NCI-H2107 treated with DMSO at 0.1 percent for 48 hours (cell line): ENCODE measurements at regions not wholly inside any gene's neighbourhood (a gene's known extent, or its start where the extent isn't known, plus 50 kb on each side); places are given as distances from the start of the nearest gene placed in this dataset.

Experiments used
- DNase-seq: peaks from one replicate; lab custom pipeline; 2025; ENCODE audit not compliant: unreplicated experiment; lab: John Stamatoyannopoulos, UW

DNA sequence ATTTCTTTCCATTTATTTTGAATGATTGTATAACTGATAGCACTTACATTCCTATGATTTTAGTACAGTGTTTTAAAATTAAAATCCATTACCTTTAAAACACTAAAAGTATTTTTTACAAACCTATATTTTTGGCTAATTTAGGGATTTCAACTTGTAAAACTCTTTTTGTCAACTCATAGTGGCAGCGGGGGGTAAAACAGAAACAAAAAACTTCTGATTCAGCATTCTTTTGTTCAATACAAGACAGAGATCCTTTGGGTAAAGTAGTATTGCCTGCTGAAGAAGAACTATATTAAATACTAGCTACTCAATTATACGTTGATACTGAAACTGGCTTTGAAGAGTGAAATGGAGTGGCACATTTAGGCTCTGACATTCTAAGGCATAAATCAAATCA, 437.4 kb upstream of the CDH19 start:
- DNase-seq = no peak

DNA sequence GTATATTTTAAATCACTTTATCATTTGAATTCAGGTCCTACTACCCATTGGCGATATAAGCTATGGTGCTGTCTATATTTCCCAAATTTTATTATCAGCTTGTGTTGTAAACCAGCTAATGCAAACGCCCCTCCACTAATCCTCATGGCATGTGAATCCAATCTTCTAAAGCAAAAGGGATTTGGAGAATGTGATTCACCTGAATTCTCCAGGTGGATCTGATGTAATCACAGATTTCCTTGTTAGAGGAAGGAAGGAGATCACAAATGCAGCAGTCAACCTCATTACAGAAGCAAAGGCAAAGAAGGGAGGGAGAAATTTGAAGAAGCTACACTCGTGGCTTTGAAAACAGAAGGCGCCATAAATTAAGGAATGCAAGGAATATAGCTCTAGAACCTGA, 431.1 kb upstream of the CDH19 start:
- no peak for DNase-seq

DNA sequence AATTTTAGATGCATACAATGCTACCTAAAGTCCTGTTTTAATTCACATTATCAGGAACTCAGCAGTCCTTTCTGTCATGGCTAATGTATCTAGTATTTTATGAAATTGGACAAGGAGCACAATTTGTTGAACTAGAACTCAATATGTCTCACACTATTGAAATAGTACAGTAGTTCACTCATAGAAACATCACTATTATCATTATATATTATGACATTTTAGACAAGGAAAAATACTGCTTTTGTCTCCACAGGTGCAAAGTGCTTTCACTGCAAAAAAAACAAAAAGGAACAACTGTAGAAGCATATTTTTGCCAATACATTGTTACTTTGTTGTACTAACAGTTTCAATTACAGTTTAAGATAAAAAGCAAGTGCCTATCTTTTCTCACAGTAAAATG, 419.2 kb upstream of the CDH19 start:
- DNase-seq = no peak

DNA sequence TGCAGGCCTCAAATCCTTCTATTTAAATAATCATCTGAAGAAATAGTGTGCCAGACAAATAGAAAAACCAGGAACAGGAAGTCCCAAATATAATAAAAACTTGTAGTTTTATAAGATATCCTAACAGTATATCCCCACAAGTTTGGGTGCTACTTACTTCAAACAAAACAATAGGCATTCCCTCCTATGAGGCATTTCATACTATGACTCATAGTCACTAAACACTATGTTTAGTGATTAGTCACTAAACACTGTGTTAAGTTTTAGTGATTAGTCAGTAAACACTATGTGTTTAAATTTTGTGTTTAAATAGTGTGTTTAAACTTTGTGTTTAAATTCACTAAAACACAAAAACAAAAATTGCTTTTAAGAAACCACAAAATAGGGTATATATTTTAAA, 407.0 kb upstream of the CDH19 start:
- no peak for DNase-seq

DNA sequence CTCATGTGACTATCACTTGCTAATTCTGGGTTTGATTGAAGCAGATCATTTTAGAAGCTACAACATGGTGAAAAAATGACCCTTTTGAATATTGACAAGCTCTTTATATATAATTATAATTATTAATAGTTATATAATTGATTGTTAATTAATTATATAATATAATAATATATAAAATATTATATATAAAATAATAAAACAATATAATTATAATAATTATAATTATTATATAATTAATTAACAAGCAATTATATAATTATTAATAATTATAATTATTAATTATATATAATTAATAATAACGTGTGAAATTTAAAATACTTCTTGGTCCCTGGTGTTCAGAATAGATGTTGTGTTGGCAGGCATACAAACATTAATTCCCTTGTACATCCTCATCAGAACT, 404.1 kb upstream of the CDH19 start:
- DNase-seq = no peak

DNA sequence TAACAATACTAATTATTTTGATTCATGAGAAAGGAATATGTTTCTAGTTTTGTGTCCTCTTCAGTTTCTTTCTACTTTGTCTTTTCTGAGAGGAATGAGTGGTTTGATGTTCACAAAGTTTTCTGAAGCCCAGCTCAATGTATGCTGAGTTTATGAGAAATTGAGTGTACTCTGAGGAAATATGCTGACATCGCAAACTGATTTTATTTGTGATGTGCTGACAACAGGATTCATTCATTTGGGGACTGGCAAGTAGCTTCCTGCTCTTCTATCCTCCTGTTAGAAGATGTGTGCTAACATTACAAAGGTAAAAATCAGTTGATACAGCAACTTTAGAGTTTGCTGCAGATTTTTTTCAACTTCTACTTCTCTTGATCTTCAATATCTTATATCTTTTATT, 403.2 kb upstream of the CDH19 start:
- DNase-seq = no peak

DNA sequence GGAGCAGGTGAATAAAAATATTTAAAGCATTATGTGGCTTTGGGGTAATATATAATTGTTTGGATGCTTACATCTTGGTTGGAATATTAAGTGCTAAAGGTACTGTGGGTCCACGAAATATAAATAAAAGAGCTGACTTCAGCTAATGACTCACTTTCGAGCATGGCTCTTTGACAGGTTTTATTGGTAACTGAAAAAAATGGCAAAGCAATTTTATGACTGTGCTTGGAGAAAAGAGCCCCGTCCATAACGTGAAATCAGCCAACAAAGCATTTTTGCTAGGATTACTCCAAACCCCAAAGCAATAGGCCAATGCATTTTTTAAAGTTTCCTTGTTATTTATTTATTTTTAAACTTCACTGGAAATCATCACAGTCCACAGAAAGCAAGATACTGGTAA, 397.2 kb upstream of the CDH19 start:
- no peak for DNase-seq

DNA sequence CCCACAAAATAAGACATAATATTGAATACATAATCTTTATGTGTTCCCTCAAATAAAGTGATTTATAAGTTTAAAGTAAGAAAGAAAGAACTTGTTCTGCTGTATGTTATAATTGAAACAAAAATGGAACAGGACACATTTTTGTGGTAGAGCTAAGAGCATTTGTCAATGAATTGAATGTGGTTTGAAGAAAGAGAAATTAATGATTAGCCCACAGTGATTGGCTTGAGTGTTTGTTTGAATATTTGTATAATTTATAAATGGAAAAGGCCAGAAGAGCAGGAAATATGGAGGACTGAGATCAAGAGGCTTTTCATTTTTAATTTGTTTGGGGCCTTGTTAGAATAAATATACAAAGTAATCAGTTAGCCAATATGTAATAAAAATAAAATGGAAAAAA, 395.1 kb upstream of the CDH19 start:
- DNase-seq = no peak

DNA sequence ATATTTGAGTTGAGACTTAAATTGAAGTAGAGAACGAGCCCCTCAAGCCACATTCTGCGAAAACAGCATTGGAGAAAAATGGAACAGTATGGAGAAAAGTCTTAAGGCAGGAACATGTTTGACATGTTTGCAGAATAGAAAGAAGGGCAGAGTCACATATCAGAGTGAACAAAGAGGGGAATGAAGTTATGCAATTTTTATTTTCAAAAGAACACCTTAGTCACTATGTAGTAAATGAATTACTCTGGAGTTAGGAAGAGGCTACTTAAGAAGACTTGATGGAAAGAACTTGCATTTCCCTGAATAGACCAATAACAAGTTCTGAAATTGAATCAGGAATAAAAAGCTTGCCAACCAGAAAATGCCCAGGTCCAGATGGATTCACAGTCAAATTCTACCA, 391.4 kb upstream of the CDH19 start:
- no peak for DNase-seq

DNA sequence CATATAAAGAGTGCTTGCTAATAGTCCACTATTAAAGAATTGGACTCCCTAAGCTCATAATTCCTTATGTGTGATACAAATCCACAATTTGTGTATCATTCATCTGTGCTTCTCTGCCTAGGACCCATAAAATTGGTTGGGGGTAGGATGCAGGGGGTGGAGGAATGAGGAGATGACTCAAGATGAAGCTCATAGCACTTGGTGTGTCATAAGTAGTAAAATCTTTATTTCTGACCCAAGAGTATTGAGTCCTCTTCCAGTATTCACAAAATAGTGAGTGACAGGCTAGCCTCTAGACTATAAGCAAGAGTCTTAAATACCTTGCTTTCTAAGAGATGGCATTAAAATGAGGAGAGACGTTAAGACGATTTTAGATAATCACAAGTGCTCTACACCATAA, 390.9 kb upstream of the CDH19 start:
- no peak for DNase-seq

DNA sequence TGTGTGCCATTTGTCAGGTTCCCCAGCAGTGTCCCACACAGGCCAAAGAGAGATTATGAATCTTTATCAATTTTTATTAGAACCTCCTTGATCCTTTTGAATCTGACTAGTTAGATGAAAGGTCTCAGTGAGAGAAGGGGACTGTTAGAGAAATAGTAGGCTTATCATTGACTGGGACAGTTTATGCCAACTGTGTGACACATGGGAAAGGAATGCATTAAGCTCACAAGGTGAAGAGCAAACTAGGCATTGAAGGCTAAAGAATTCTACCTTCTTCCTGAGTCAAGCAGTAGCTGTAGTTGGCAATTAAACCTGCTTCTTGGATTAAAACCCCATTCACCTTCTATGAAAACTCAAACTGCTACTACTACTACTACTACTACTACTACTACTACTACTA, 389.6 kb upstream of the CDH19 start:
- no peak for DNase-seq

DNA sequence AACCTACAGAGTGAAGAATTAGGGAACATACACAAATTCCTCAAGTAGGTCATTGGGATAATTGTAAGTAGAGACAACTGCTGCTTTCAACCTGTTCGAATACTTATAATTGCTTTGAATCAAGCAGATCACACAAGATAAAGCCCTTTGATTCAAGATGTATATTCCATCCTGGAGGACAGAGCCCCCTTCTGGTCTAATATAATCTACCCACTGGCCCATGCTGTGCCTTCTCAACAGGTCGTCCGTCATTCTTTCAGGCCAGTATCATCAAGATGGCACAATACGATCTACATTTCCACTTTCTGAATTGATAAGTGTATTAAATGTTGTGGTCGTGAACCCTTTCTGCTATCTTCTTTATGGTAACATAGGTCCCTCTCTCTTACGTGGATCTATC, 387.0 kb upstream of the CDH19 start:
- DNase-seq = no peak

DNA sequence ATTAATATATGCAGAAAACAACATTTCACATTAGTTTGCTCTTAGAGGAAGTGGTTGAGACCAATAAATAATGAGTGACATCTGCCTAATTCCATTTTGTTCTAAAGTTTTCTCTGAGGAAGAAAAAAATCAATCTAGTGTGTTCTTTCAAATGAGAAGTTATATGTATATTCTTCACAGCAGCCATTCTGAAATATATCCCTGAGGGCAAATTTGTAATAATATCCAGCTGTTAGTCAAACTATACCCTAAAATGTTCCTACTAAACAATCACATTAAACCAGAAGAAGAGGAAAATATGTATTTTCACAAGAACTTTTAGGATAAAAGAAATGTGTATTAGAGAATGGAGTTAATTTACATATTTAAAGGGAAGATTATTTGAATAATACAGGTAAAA, 375.1 kb upstream of the CDH19 start:
- DNase-seq = no peak

DNA sequence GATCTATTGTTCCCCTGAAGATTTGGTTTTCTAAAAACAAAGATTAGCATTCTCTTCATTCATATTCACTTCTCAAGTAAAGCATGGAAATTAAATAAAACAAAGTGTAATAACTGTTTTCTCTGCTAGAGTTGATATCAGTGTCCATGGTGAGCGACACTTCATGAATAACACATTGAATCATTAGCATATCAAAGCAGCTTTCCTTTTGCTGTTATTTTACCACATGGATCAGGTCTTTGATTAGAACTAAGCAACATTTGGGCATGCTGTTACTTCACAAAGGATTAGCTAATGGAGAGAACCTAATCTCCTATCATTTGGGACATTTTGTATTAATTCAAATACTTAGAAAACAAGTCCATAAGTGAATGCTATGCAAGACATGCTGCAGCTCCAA, 368.8 kb upstream of the CDH19 start:
- DNase-seq = no peak

DNA sequence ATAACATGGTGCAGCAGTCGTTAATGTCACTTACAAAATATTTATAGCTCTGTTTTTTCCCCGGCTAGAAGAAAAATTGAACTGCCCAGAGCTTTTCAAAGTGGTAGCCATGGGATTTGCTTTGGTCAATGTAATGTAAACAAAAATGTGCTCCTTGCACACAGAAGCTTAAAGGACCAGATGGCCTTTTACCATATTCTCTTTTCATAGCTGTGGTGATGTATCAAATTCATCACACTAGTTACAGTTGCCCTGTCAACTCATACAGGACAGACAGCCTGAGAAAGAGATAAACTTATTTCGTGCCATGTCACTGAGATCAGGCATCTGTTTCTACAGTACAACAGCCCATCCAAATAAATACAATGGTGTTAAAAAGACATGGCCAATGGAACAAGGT, 368.1 kb upstream of the CDH19 start:
- no peak for DNase-seq

DNA sequence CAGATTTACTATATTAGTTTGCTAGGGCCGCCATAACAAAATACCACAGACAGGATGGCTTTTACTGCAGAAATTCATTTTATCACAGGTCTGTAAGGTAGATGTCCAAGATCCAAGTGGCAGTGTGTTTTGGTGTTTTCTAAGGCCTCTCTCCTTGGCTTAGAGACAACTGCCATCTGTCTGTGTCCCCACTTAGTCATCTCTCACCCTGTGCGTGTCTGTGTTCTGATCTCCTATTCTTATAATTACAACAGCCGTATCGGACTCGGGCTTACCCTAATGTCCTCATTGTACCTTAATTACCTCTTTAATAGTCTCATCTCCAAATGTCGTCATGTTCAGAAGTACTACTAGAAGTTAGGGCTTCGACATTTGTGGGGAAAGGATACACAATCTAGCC, 362.3 kb upstream of the CDH19 start:
- DNase-seq = no peak

DNA sequence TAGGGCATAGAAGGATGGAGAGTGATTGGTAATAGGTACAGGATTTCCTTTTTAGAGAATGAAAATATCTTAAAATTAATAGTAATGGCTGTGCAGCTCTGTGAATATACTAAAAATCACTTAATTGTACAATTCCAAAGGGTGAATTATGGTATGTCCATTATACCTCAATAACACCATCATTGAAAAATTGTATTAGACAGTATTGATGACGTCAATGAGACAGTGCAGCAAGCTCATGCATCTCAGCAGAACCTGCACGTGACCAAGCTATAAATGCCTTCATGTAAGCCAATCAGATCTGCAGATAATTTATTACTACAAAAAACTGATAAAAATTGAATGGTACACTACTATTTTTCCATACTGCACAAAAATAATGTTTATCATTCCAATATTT, 354.4 kb upstream of the CDH19 start:
- no peak for DNase-seq

DNA sequence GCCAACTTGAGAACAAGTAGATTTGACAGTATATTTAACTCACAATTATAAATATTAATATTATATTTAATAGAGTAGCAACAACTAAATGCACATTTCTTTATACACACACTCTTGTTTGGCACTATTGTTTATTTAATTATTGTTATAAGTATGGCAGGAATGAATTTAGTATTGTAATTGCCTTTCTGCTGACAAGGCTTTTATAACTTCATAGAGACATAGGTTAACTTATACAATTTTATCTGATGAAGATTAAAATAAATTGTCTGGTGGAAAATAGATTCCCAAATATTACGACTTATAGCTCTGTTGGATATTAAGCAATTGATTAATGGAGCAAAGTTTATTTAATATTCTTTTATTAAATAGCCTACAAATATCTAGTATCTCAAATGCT, 347.9 kb upstream of the CDH19 start:
- no peak for DNase-seq

DNA sequence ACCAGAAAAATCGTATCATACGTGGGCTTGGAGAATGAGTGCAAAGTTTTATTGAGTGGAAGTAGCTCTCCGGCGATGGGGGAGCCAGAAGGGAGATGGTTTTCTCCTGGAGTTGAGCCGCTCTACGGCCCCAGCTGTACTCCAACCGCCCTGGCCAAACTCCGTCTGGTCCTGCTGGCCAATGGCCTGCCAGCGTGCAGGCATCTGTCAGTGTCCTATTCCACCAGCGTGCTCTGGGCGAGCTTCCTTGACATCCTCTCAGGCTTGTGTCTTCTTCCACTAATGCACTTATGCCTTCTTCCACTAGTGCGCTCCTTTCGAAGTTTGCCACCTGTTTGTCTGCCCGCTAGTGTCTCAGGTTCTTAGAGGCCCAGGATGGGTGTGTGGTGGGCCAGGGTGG, 345.5 kb upstream of the CDH19 start:
- no peak for DNase-seq

DNA sequence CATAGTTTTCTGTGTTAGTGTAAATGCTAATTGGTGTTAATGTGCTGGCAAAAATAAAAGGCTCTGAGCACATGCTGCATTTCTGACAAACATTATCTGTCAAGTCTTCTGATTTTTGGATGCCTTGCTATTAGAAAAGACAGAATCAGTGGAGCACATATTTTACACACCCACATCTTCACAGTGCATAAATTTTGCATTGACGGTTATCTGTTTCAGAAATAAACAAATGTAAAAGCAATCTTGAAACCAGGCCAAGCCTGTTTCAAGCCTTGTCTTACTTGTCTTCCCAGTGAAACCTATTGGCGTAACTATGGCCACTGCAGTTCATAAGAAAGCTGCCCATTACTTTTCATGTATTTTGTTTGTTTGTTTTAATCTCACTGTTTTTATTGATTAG, 333.7 kb upstream of the CDH19 start:
- DNase-seq = no peak

DNA sequence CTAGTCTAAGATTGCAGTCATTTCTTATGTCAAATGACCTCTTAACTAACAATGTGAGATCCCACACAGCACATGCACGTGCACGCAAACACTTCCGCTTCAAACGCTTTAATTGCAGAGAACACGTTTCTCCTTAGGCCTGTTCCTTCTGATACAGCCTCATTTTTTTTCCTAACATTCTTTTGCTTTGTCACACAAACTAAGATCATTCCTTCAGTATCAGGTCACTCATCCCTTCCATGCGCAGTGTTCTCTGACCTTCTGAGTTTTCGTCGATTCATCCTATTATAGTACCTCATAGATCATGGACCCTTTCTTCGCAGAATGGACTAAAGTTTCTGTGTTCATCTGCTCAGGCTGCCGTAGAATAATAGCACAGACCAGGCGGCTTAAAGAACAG, 327.1 kb upstream of the CDH19 start:
- DNase-seq = no peak

DNA sequence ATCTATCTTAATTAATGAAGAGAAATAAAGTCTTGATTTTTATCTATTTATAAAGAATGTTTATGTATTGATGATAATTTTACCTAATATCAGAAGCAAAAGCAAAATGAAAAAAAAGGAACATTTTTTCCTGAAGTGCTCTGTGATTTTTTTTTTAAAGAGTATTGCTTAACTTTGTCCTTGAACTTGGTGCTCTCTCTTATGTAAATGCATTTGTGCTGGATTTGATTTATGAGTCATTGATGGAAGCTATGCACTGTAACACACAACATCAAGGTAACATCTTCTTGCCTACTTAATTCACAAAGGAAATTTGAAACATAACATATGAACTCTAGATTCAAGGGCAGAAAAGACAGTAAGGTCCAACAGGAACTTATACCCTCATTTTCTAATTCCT, 312.9 kb upstream of the CDH19 start:
- DNase-seq = no peak

DNA sequence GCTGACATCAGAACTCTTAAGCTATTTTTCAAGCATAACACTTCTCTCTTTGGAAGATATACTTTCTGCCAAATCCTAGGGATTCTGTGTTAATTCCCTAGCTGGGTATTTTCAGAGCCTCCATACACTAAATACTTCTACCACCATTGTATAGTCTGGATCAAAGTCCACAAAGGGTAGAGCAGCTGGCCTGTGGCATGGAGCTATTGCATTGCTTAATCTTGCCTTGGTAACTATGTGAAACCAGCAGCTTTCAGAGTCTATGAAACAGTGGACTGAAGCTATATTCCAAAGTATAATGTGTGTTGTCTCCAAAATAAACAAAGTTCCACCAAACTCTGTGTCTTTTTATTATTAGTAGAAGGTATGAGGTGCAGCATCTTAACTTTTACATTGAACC, 296.9 kb upstream of the CDH19 start:
- no peak for DNase-seq

DNA sequence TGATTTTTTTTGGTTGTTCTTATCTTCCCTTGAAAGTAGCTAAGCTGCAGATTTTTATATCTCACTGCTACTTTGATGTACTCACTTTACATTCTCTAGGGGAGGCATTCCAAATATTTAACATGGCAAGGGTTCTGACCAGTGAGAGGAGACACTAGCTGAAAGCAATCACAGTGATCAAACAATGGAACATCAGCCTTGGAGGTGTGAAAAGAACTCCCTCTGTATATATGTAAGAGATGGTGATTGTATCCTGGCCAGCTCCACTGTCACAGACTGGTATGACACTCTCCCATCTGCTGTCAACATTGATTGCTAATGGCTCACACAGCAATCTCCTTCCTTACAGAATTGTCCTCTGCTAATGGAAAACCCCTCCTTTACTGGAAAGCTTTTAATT, 291.7 kb upstream of the CDH19 start:
- DNase-seq = no peak
